GM19025 (cell line): ENCODE measurements at regions not wholly inside any gene's neighbourhood (a gene's known extent, or its start where the extent isn't known, plus 50 kb on each side); places are given as distances from the start of the nearest gene placed in this dataset.

Experiments
- ATAC-seq: cut with Tn5 transposase; IDR thresholded peaks from one replicate; pipeline ENCODE4 v1.9.1; 2021; ENCODE audit warnings: mild to moderate bottlenecking, low read depth, moderate library complexity; ENCODE audit not compliant: unreplicated experiment

- no peak for ATAC-seq
Measured at GRCh38 chr1:222247811-222248310, 300.0 kb downstream of the HHIPL2 start.

- no peak for ATAC-seq
Measured at GRCh38 chr1:222247081-222247480, 300.8 kb downstream of the HHIPL2 start.

GRCh38 chr1:222243902-222244301 lies 304.0 kb downstream of the HHIPL2 start:
- ATAC-seq: no peak

- ATAC-seq: no peak
Measured at GRCh38 chr1:222242492-222242891, 305.4 kb downstream of the HHIPL2 start.

- no peak for ATAC-seq
Measured at GRCh38 chr1:222241410-222241809, 306.5 kb downstream of the HHIPL2 start.

- ATAC-seq: no peak
Measured at GRCh38 chr1:222240536-222241181, 307.2 kb downstream of the HHIPL2 start.

GRCh38 chr1:222239130-222239529 lies 308.8 kb downstream of the HHIPL2 start:
- no peak for ATAC-seq

- ATAC-seq: no peak
Measured at GRCh38 chr1:222234351-222234750, 313.6 kb downstream of the HHIPL2 start.

- ATAC-seq: no peak
Measured at GRCh38 chr1:222233444-222234158, 314.3 kb downstream of the HHIPL2 start.

- no peak for ATAC-seq
Measured at GRCh38 chr1:222232842-222233241, 315.1 kb downstream of the HHIPL2 start.

GRCh38 chr1:222229672-222230312 lies 318.1 kb downstream of the HHIPL2 start:
- ATAC-seq: no peak

- no peak for ATAC-seq
Measured at GRCh38 chr1:222225316-222225691, 322.6 kb downstream of the HHIPL2 start.

- no peak for ATAC-seq
Measured at GRCh38 chr1:222224636-222225315, 323.1 kb downstream of the HHIPL2 start.

- ATAC-seq: no peak
Measured at GRCh38 chr1:222224156-222224555, 323.7 kb downstream of the HHIPL2 start.

GRCh38 chr1:222223010-222223409 lies 324.9 kb downstream of the HHIPL2 start:
- no peak for ATAC-seq

- no peak for ATAC-seq
Measured at GRCh38 chr1:222216255-222216754, 331.6 kb downstream of the HHIPL2 start.

GRCh38 chr1:222210776-222211175 lies 337.1 kb downstream of the HHIPL2 start:
- no peak for ATAC-seq

GRCh38 chr1:222204475-222204874 lies 343.4 kb downstream of the HHIPL2 start:
- no peak for ATAC-seq

- no peak for ATAC-seq
Measured at GRCh38 chr1:222202831-222203230, 345.1 kb downstream of the HHIPL2 start.

GRCh38 chr1:222196736-222197135 lies 351.2 kb downstream of the HHIPL2 start:
- no peak for ATAC-seq

GRCh38 chr1:222196288-222196687 lies 351.6 kb downstream of the HHIPL2 start:
- no peak for ATAC-seq
